Activated naive CD4-positive, alpha-beta T cell treated with anti-CD3 and anti-CD28 coated beads, Interleukin-2, amount 50 U/mL, for 24 hours (primary cell): ENCODE measurements at regions not wholly inside any gene's neighbourhood (a gene's known extent, or its start where the extent isn't known, plus 50 kb on each side); places are given as distances from the start of the nearest gene placed in this dataset.
"Not testable (repeated sequence)": the region's sequence is repeated elsewhere in the genome, so short reads cannot be mapped to it uniquely, and the experiment has no call there.

Experiments
- H3K27ac Mint-ChIP-seq: one replicate; pipeline ENCODE4 v1.8.0; 2021; ENCODE audit warnings: mild to moderate bottlenecking, mixed read lengths
- H3K27me3 Mint-ChIP-seq: one replicate; pipeline ENCODE4 v1.8.0; 2021; ENCODE audit warnings: mixed read lengths
- H3K36me3 Mint-ChIP-seq: one replicate; pipeline ENCODE4 v1.8.0; 2021; ENCODE audit warnings: mixed read lengths
- H3K4me1 Mint-ChIP-seq: one replicate; pipeline ENCODE4 v1.8.0; 2021; ENCODE audit warnings: mixed read lengths
- H3K4me3 Mint-ChIP-seq: one replicate; pipeline ENCODE4 v1.8.0; 2021; ENCODE audit warnings: mild to moderate bottlenecking, mixed read lengths
- H3K9me3 Mint-ChIP-seq: one replicate; pipeline ENCODE4 v1.8.0; 2021; ENCODE audit warnings: mixed read lengths

DNA sequence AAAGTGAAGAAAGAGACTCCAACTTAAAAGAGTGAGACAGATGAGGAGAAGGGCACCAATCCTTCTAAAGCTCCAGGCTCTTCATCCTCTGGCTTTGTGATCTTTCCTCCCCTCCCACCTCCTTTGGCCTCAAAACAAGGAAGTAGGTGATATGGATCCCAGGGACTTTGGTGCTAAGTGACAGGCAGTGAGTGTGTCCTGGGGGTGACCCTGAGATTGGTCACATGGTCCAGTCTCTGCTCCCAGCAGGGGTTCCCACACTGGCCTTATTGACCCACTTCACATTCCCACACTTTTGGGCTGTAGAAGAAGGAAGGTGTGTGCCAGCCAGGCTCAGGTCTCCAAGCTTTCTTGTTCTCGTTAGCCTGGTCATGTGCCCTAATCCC is 401.2 kb upstream of the PROX1 start:
- no peaks in the 10 kb centered on the region for H3K27me3 Mint-ChIP-seq
- H3K4me1 Mint-ChIP-seq = peaks cover 6% of the 10 kb centered on the region
- no peaks in the 10 kb centered on the region for H3K36me3 Mint-ChIP-seq
- no peak overlapping the region for H3K4me3 Mint-ChIP-seq
- no peaks in the 10 kb centered on the region for H3K9me3 Mint-ChIP-seq
- no peak overlapping the region for H3K27ac Mint-ChIP-seq

- Mint-ChIP-seq H3K27ac (no peak overlapping the region), H3K27me3 (no peaks in the 10 kb centered on the region), H3K36me3 (no peaks in the 10 kb centered on the region), H3K4me1 (no peaks in the 10 kb centered on the region), H3K9me3 (no peaks in the 10 kb centered on the region), H3K4me3 (no peak overlapping the region)
These were observed 391.0 kb upstream of the PROX1 start for GRCh38 chr1:213596729-213597128.

DNA sequence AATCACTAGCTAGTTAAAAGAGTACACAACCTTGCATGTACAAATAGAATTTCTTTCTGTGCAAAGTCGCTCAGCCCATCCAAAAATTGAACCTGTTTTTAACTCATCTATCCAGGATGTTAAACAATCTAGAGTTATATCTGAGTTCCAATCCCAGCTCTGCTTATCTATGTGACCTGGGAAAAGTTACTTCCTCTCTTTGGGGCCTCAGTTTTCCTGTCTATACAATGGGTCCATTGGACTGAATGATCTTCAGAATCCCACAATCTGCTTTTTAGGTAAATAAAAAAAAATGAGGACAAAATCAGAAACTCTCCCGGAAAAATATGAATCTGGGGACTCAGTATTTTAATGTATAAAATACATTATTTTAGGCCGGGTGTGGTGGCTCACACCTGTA is 389.5 kb upstream of the PROX1 start:
- H3K9me3 Mint-ChIP-seq = no peaks in the 10 kb centered on the region
- no peaks in the 10 kb centered on the region for H3K27me3 Mint-ChIP-seq
- no peaks in the 10 kb centered on the region for H3K4me1 Mint-ChIP-seq
- H3K27ac Mint-ChIP-seq = no peak overlapping the region
- no peaks in the 10 kb centered on the region for H3K36me3 Mint-ChIP-seq
- no peak overlapping the region for H3K4me3 Mint-ChIP-seq

- no peak overlapping the region for H3K4me3 Mint-ChIP-seq
- no peaks in the 10 kb centered on the region for H3K36me3 Mint-ChIP-seq
- no peaks in the 10 kb centered on the region for H3K4me1 Mint-ChIP-seq
- H3K27ac Mint-ChIP-seq = no peak overlapping the region
- H3K27me3 Mint-ChIP-seq = peaks cover 2% of the 10 kb centered on the region
- no peaks in the 10 kb centered on the region for H3K9me3 Mint-ChIP-seq
These were observed 386.9 kb upstream of the PROX1 start for GRCh38 chr1:213600879-213601278.

- not testable (repeated sequence) for H3K4me1 Mint-ChIP-seq, H3K9me3 Mint-ChIP-seq, H3K27ac Mint-ChIP-seq, H3K36me3 Mint-ChIP-seq, H3K27me3 Mint-ChIP-seq, H3K4me3 Mint-ChIP-seq
These were observed 386.1 kb upstream of the PROX1 start for GRCh38 chr1:213601705-213602104.

- no peaks in the 10 kb centered on the region for H3K9me3 Mint-ChIP-seq
- no peak overlapping the region for H3K4me3 Mint-ChIP-seq
- H3K36me3 Mint-ChIP-seq = no peaks in the 10 kb centered on the region
- H3K27ac Mint-ChIP-seq = no peak overlapping the region
- H3K27me3 Mint-ChIP-seq = peaks cover 3% of the 10 kb centered on the region
- H3K4me1 Mint-ChIP-seq = no peaks in the 10 kb centered on the region
These were observed 384.8 kb upstream of the PROX1 start for GRCh38 chr1:213602796-213603486.

DNA sequence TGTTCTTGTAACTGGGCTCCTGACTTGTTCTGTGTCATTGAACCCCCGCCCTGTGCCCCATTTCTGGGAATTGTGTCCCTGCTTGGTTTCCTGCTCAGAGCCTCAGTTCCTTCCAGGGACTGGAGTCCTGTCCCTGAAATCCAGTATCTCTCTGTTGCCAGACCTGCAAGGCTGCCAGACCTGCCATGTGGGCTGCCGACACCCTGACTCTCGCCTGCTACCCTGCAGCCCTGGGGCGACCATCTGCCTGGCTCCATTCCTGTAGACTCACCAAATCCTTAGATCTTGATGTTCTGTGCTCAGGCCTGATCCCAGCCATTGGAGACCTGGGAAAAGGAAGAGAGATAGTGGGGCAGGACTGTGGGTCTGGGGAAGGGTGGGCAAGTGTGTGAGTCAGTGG is 383.3 kb upstream of the PROX1 start:
- no peak overlapping the region for H3K4me3 Mint-ChIP-seq
- no peaks in the 10 kb centered on the region for H3K9me3 Mint-ChIP-seq
- H3K4me1 Mint-ChIP-seq = no peaks in the 10 kb centered on the region
- H3K27ac Mint-ChIP-seq = no peak overlapping the region
- peaks cover 6% of the 10 kb centered on the region for H3K27me3 Mint-ChIP-seq
- no peaks in the 10 kb centered on the region for H3K36me3 Mint-ChIP-seq

GRCh38 chr1:213605732-213606131 is 382.0 kb upstream of the PROX1 start:
- Mint-ChIP-seq H3K27ac (no peak overlapping the region), H3K4me1 (no peaks in the 10 kb centered on the region), H3K9me3 (no peaks in the 10 kb centered on the region), H3K4me3 (no peak overlapping the region), H3K27me3 (peaks cover 6% of the 10 kb centered on the region), H3K36me3 (no peaks in the 10 kb centered on the region)

DNA sequence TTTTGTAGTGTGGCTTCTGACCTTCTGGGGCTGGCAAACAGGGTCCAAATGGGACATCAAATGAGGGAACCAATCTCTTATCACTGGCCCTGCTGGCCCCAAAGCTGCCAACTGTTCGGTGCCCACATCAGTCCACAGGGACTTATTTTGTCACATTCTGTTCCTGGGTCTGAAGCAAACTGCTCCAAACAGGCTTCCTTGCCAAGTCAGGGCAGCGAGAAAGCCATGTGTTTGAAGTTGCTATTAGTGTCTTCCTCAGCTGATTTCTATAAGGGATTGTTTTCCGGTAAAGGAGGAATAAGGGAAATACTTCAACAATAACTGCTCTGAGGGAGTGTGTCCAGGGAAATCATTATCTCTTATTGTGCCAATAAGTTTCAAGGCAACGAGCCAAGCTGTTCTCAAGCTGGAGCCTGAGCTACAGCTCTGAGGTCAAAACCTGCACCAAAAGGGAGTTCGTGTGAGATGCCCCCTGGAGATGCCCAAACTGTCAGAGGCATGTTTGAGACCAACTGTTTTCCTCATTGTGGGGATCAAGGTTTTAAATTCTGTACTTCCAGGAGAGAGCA is 381.4 kb upstream of the PROX1 start:
- no peak overlapping the region for H3K4me3 Mint-ChIP-seq
- no peak overlapping the region for H3K27ac Mint-ChIP-seq
- H3K27me3 Mint-ChIP-seq = peaks cover 6% of the 10 kb centered on the region
- H3K36me3 Mint-ChIP-seq = no peaks in the 10 kb centered on the region
- no peaks in the 10 kb centered on the region for H3K4me1 Mint-ChIP-seq
- H3K9me3 Mint-ChIP-seq = no peaks in the 10 kb centered on the region

- no peaks in the 10 kb centered on the region for H3K36me3 Mint-ChIP-seq
- H3K27ac Mint-ChIP-seq = no peak overlapping the region
- no peak overlapping the region for H3K4me3 Mint-ChIP-seq
- H3K4me1 Mint-ChIP-seq = no peaks in the 10 kb centered on the region
- no peaks in the 10 kb centered on the region for H3K9me3 Mint-ChIP-seq
- peaks cover 9% of the 10 kb centered on the region for H3K27me3 Mint-ChIP-seq
These were observed 374.2 kb upstream of the PROX1 start for GRCh38 chr1:213613549-213613948.

GRCh38 chr1:213615226-213615916 is 372.4 kb upstream of the PROX1 start:
- Mint-ChIP-seq H3K27ac (no peak overlapping the region), H3K9me3 (no peaks in the 10 kb centered on the region), H3K4me1 (no peaks in the 10 kb centered on the region), H3K4me3 (no peak overlapping the region), H3K36me3 (no peaks in the 10 kb centered on the region), H3K27me3 (peaks cover 7% of the 10 kb centered on the region)

- no peak overlapping the region for H3K4me3 Mint-ChIP-seq
- H3K27ac Mint-ChIP-seq = no peak overlapping the region
- no peaks in the 10 kb centered on the region for H3K9me3 Mint-ChIP-seq
- peaks cover 5% of the 10 kb centered on the region for H3K27me3 Mint-ChIP-seq
- H3K36me3 Mint-ChIP-seq = no peaks in the 10 kb centered on the region
- H3K4me1 Mint-ChIP-seq = no peaks in the 10 kb centered on the region
These were observed 370.6 kb upstream of the PROX1 start for GRCh38 chr1:213617133-213617532.

- H3K27ac Mint-ChIP-seq = no peak overlapping the region
- no peaks in the 10 kb centered on the region for H3K9me3 Mint-ChIP-seq
- H3K36me3 Mint-ChIP-seq = no peaks in the 10 kb centered on the region
- peaks cover 5% of the 10 kb centered on the region for H3K27me3 Mint-ChIP-seq
- peaks cover 2% of the 10 kb centered on the region for H3K4me1 Mint-ChIP-seq
- no peak overlapping the region for H3K4me3 Mint-ChIP-seq
These were observed 369.7 kb upstream of the PROX1 start for GRCh38 chr1:213618094-213618493.

DNA sequence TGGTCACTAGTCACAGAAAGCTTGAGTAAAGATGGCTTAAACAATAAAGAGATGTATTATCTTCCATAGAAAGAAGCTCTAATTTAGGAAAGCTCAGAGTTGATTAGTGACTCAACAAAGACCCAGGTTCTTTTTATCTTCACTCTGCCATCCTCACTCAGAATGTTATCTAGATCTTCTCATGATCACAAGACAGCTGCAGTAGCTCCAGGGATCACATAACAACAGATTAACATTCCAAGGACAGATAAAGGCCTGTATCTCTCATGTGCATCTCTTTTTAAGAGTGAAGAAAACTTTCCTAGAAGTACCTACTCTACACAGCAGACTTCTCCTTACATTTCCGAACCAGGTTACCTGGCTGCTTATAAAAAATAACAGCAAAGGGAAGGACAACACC is 368.7 kb upstream of the PROX1 start:
- Mint-ChIP-seq H3K4me3 (no peak overlapping the region), H3K9me3 (no peaks in the 10 kb centered on the region), H3K27me3 (peaks cover 7% of the 10 kb centered on the region), H3K4me1 (peaks cover 5% of the 10 kb centered on the region), H3K36me3 (no peaks in the 10 kb centered on the region), H3K27ac (no peak overlapping the region)

DNA sequence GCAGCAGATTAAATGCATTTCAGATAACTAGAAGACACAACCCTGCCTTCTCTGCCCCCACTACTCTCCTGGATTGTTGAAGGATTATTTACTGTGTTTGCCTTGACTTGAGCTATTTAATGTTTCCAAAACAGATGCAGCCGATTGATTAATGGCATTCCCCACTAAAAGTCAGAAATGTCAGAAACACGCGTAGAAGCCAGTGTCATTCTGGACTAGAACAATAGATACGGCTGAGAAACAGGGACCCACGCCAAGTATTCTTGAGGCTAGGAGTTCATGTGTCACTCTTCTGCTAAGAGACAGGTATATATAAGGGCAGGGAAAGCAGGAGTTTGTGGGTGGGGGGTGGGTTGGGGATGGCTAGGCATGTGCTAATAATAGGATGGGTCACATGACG is 366.7 kb upstream of the PROX1 start:
- peaks cover 3% of the 10 kb centered on the region for H3K27me3 Mint-ChIP-seq
- no peaks in the 10 kb centered on the region for H3K9me3 Mint-ChIP-seq
- no peak overlapping the region for H3K4me3 Mint-ChIP-seq
- H3K36me3 Mint-ChIP-seq = no peaks in the 10 kb centered on the region
- H3K4me1 Mint-ChIP-seq = peaks cover 5% of the 10 kb centered on the region
- no peak overlapping the region for H3K27ac Mint-ChIP-seq

DNA sequence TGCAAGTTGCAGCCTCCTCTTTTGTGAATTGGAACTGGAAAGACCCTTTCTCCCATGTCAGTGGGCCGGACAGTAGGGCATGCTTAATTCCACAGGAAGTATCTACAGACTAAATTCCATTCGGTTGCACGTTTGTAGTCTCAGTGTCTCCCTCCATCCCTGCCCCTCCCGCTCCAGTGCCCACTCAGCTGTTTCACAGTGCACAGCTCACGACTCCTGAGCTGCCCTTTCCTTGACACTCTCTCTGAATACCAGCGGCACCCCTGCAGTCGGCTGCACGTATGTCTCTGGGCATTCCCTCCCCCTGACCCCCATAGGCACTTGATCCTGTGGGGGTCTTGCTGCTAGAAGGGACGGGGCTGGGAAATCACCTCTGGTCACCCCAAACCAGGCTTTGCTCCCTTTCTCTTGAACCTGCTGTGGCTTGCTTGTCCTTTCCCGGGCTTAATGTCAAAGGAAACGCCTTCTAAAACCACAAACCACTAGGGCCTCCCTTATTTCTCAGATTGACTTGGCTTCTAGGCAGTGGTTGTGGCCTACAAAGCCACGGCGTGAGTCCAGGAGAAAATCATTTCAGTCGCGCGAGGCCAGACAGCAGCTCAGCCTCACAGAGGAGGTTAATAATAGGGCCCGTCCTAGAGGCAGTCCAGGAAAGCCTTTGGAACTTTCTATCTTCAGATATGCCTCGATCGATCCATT is 365.3 kb upstream of the PROX1 start:
- H3K27me3 Mint-ChIP-seq = peaks cover 2% of the 10 kb centered on the region
- no peaks in the 10 kb centered on the region for H3K36me3 Mint-ChIP-seq
- no peak overlapping the region for H3K4me3 Mint-ChIP-seq
- H3K4me1 Mint-ChIP-seq = peaks cover 5% of the 10 kb centered on the region
- H3K9me3 Mint-ChIP-seq = no peaks in the 10 kb centered on the region
- no peak overlapping the region for H3K27ac Mint-ChIP-seq
